H1 (cell line): ENCODE measurements at regions not wholly inside any gene's neighbourhood (a gene's known extent, or its start where the extent isn't known, plus 50 kb on each side); places are given as distances from the start of the nearest gene placed in this dataset.

ENCODE experiments used
- CTCF ChIA-PET: fragments of 300-600 bp; sonication (Branson Sonifier 250); formaldehyde crosslinking; loops from one replicate; lab custom pipeline; 2021; ENCODE audit not compliant: partially characterized antibody; lab: Charles Lee
- POLR2A ChIA-PET: fragments of 300-600 bp; sonication (Branson Sonifier 250); formaldehyde crosslinking; loops from one replicate; lab custom pipeline; 2021; ENCODE audit warnings: inconsistent platforms; ENCODE audit not compliant: partially characterized antibody; lab: Charles Lee
- DNase-seq, 2 experiments: peaks; one replicate each; pipeline versions ENCODE4 v3.0.0 to v3.0.0-alpha.2; 2010 to 2022; ENCODE audit warnings: low spot score in 2 of 2, low read depth in 1 of 2, mixed read lengths in 1 of 2
- FAIRE-seq: peaks from 2 replicates; lab custom pipeline; 2011; peaks lifted over from hg19 to GRCh38; lab: Jason Lieb, UNC
- H2AFZ ChIP-seq: 2 replicates; pipeline ENCODE4 v1.8.1; 2012; ENCODE audit warnings: low read length, inconsistent platforms
- H2AK5ac ChIP-seq: 2 replicates; pipeline ENCODE4 v1.6.1; 2013; ENCODE audit warnings: low read depth, low read length
- H2BK120ac ChIP-seq: replicated peaks from 2 replicates; pipeline ENCODE3; 2013; ENCODE audit warnings: low read depth, low read length, inconsistent platforms
- H2BK12ac ChIP-seq: 2 replicates; pipeline ENCODE4 v1.6.1; 2013; ENCODE audit warnings: low read depth, low read length
- H2BK15ac ChIP-seq: 2 replicates; pipeline ENCODE4 v1.6.1; 2013; ENCODE audit warnings: low read length
- H2BK20ac ChIP-seq: 2 replicates; pipeline ENCODE4 v1.6.1; 2013; ENCODE audit warnings: low read length
- H2BK5ac ChIP-seq: 2 replicates; pipeline ENCODE4 v1.6.1; 2013; ENCODE audit warnings: low read depth, low read length
- H3K14ac ChIP-seq: 2 replicates; pipeline ENCODE4 v1.6.1; 2013; ENCODE audit warnings: inconsistent platforms; ENCODE audit not compliant: insufficient read length
- H3K18ac ChIP-seq: 2 replicates; pipeline ENCODE4 v1.6.1; 2013; ENCODE audit warnings: low read length; ENCODE audit errors: extremely low read depth
- H3K23ac ChIP-seq: 2 replicates; pipeline ENCODE4 v1.6.1; 2013; ENCODE audit warnings: inconsistent platforms; ENCODE audit not compliant: insufficient read length
- H3K23me2 ChIP-seq: 2 replicates; pipeline ENCODE4 v1.6.1; 2013; ENCODE audit warnings: low read depth, low read length
- H3K27ac ChIP-seq: 2 replicates; pipeline ENCODE4 v1.6.1; 2011; ENCODE audit warnings: low read depth, low read length, inconsistent platforms
- H3K27me3 ChIP-seq, 4 experiments: replicated peaks in 1 of 4; 1 replicate in 1 of 4; 2 replicates in 3 of 4; pipeline versions ENCODE4 v1.6.1 to v1.8.1; 2011 to 2013; ENCODE audit warnings: low read length in 3 of 4, mild to moderate bottlenecking in 3 of 4, inconsistent platforms in 2 of 4, mixed read lengths in 2 of 4, moderate library complexity in 1 of 4; ENCODE audit not compliant: control insufficient read depth in 3 of 4, insufficient read depth in 3 of 4; ENCODE audit errors: extremely low read depth in 1 of 4
- H3K36me3 ChIP-seq, 4 experiments: 2 replicates each; pipeline versions ENCODE4 v1.6.1 to v1.8.1; 2011 to 2013; ENCODE audit warnings: mild to moderate bottlenecking in 4 of 4, low read length in 3 of 4, moderate library complexity in 2 of 4, control low read depth in 1 of 4, inconsistent platforms in 1 of 4; ENCODE audit not compliant: insufficient read depth in 4 of 4, control insufficient read depth in 2 of 4
- H3K4ac ChIP-seq: replicated peaks from 2 replicates; pipeline ENCODE3; 2013; ENCODE audit warnings: low read length, low read depth, mixed read lengths, inconsistent platforms; ENCODE audit not compliant: insufficient read length
- H3K4me1 ChIP-seq, 4 experiments: replicated peaks in 1 of 4; 1 replicate in 1 of 4; 2 replicates in 3 of 4; pipeline versions ENCODE4 v1.6.1 to v1.8.1; 2011 to 2013; ENCODE audit warnings: low read length in 3 of 4, inconsistent platforms in 2 of 4, mixed read lengths in 1 of 4; ENCODE audit not compliant: insufficient read depth in 4 of 4, control insufficient read depth in 3 of 4
- H3K4me2 ChIP-seq, 2 experiments: 2 replicates each; pipeline versions ENCODE4 v1.6.1 to v1.8.1; 2011 to 2013; ENCODE audit warnings: low read depth in 2 of 2, low read length in 2 of 2, control low read depth in 1 of 2, inconsistent platforms in 1 of 2, mild to moderate bottlenecking in 1 of 2; ENCODE audit not compliant: insufficient read depth in 1 of 2
- H3K4me3 ChIP-seq, 4 experiments: fragments of 200-600, 300-600 bp in 1 of 4; sonication (generic), shearing (Covaris generic), sonication (Bioruptor Twin) in 1 of 4; 2 replicates each; pipeline versions ENCODE4 v1.5.1 to v1.8.1; 2011 to 2016; ENCODE audit warnings: low read length in 4 of 4, low read depth in 3 of 4, control low read depth in 2 of 4, inconsistent platforms in 2 of 4, mild to moderate bottlenecking in 2 of 4, mixed read lengths in 1 of 4, moderate library complexity in 1 of 4; ENCODE audit not compliant: insufficient read depth in 2 of 4; ENCODE audit errors: extremely low read depth in 1 of 4
- H3K56ac ChIP-seq: replicated peaks from 2 replicates; pipeline ENCODE3; 2013; ENCODE audit warnings: low read depth, mild to moderate bottlenecking, mixed read lengths, low read length, inconsistent platforms; ENCODE audit not compliant: insufficient read length
- H3K79me1 ChIP-seq: 2 replicates; pipeline ENCODE4 v1.6.1; 2013; ENCODE audit warnings: low read depth, low read length, control low read depth
- H3K79me2 ChIP-seq, 2 experiments: 2 replicates each; pipeline versions ENCODE4 v1.6.1 to v1.8.1; 2012 to 2013; ENCODE audit warnings: low read length in 2 of 2, mild to moderate bottlenecking in 2 of 2, inconsistent platforms in 1 of 2; ENCODE audit not compliant: insufficient read depth in 2 of 2, control insufficient read depth in 1 of 2
- H3K9ac ChIP-seq, 4 experiments: replicated peaks in 1 of 4; 1 replicate in 1 of 4; 2 replicates in 3 of 4; pipeline versions ENCODE4 v1.6.1 to v1.8.1; 2011 to 2013; ENCODE audit warnings: low read depth in 3 of 4, low read length in 3 of 4, control low read depth in 2 of 4, mild to moderate bottlenecking in 2 of 4, moderate library complexity in 2 of 4, inconsistent platforms in 1 of 4; ENCODE audit errors: extremely low read depth in 1 of 4
- H3K9me3 ChIP-seq, 2 experiments: 2 replicates each; pipeline versions ENCODE4 v1.6.1 to v1.8.1; 2012 to 2013; ENCODE audit warnings: mild to moderate bottlenecking in 2 of 2, moderate library complexity in 2 of 2, control low read depth in 1 of 2, inconsistent platforms in 1 of 2, low read depth in 1 of 2, low read length in 1 of 2, mixed read lengths in 1 of 2; ENCODE audit not compliant: insufficient read depth in 2 of 2
- H4K20me1 ChIP-seq, 2 experiments: replicated peaks in 1 of 2; 2 replicates each; pipeline versions ENCODE3 to v1.8.1; 2011 to 2013; ENCODE audit warnings: inconsistent platforms in 2 of 2, low read length in 2 of 2, mild to moderate bottlenecking in 1 of 2; ENCODE audit not compliant: insufficient read depth in 2 of 2, control insufficient read depth in 1 of 2
- H4K5ac ChIP-seq: 2 replicates; pipeline ENCODE4 v1.6.1; 2013; ENCODE audit warnings: low read length, low read depth, mixed read lengths, inconsistent platforms; ENCODE audit not compliant: insufficient read length
- H4K8ac ChIP-seq: 2 replicates; pipeline ENCODE4 v1.8.0; 2013; ENCODE audit warnings: mild to moderate bottlenecking, moderate library complexity, low read length, inconsistent platforms; ENCODE audit not compliant: insufficient read depth; ENCODE audit errors: extremely low read depth
- H4K91ac ChIP-seq: replicated peaks from 2 replicates; pipeline ENCODE3; 2013; ENCODE audit warnings: low read length, mixed read lengths, inconsistent platforms; ENCODE audit not compliant: insufficient read length
- CBX8 ChIP-seq: fragments of 300-800, 300-1000 bp; sonication (generic); IDR thresholded peaks from 2 replicates; pipeline ENCODE4 v1.7.1; 2016; ENCODE audit warnings: low read depth, low read length, borderline replicate concordance
- CHD2 ChIP-seq: IDR thresholded peaks from 2 replicates; pipeline ENCODE4 v1.6.1; 2012; ENCODE audit warnings: low read length, improper control_type of control experiment
- EZH2 ChIP-seq: fragments of 200-600 bp; sonication (generic); IDR thresholded peaks from 2 replicates; pipeline ENCODE4 v1.7.1; 2012; ENCODE audit warnings: low read depth, mild to moderate bottlenecking, moderate library complexity, low read length, inconsistent platforms; ENCODE audit not compliant: severe bottlenecking
- JUN ChIP-seq: IDR thresholded peaks from 2 replicates; pipeline ENCODE4 v1.6.1; 2011; ENCODE audit warnings: low read depth, mild to moderate bottlenecking, improper control_type of control experiment, low read length
- NANOG ChIP-seq: IDR thresholded peaks from 2 replicates; pipeline ENCODE4 v1.6.1; 2011; ENCODE audit warnings: low read length, low read depth, mild to moderate bottlenecking, inconsistent platforms; ENCODE audit not compliant: insufficient read depth, poor library complexity, severe bottlenecking
- POLR2AphosphoS5 ChIP-seq: IDR thresholded peaks from 2 replicates; pipeline ENCODE4 v1.6.1; 2011; ENCODE audit warnings: low read depth, low read length
- SIRT6 ChIP-seq: IDR thresholded peaks from one replicate; pipeline ENCODE4 v1.7.1; 2012; ENCODE audit warnings: low read length, inconsistent platforms
- TAF1 ChIP-seq: IDR thresholded peaks from 2 replicates; pipeline ENCODE4 v1.6.1; 2011; ENCODE audit warnings: mild to moderate bottlenecking, low read depth, low read length
- WGBS, 2 experiments: shearing (Covaris generic) in 1 of 2; methylation state at CpG; one replicate each; pipeline versions ENCODE4 v1.1.6 to v1.1.7; 2013 to 2015; ENCODE audit warnings: low lambda C conversion rate in 2 of 2, mixed read lengths in 2 of 2, inconsistent platforms in 1 of 2, low coverage in 1 of 2, missing lambda C conversion rate in 1 of 2; ENCODE audit not compliant: insufficient replicate concordance in 2 of 2, insufficient coverage in 1 of 2, insufficient read length in 1 of 2; ENCODE audit errors: extremely low coverage in 1 of 2, missing lambda C conversion rate in 1 of 2; 5-methylcytosine and 5-hydroxymethylcytosine counted together

DNA sequence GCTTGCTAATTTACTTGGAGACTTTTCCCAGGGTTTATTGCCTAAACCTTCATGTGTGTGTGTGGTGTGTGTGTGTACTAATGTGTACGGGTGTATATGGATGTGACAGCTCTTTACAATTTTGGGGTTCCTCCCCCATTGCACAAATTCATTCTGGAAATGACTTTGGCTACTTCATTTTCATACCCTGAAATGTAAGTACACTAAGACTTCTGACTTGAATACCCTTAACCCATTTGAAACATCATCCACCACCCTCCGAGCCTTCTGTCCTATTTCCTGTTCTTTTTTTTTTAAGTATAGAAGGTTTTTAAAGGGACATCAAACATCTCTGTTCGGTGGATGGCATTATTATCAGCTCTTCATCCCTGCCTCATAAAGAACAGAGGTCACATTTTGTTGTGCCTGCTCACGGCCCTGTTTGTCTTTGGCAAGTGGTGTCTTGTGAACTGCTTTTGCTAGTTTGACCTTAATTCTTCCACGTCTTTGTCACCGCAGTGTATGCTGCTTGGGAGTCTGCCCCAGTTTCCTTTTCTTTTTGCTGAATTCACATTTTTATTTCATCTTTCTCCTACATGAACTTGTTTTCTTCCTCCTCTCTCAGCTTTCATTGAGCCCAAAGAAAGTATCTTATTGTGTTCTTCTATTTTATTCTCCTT, 228.3 kb downstream of the FOXO1 start:
- 86% methylated on average over 6 of the region's 6 CpGs; no CpG with 5 or more reads in 1 of the 2 experiments for WGBS, 2 experiments
- peaks cover 4 to 5% of the 10 kb centered on the region in 2 experiments; a peak in 1 of 4 replicates for H3K9me3 ChIP-seq
- TF ChIP-seq JUN (no peak), TAF1 (no peak), NANOG (no peak), POLR2AphosphoS5 (no peak), SIRT6 (no peak), CHD2 (no peak), EZH2 (no peak), CBX8 (no peak)
- no peak overlapping the region for H3K4me2 ChIP-seq
- no peak overlapping the region for H2AK5ac ChIP-seq
- no peaks in the 10 kb centered on the region for H3K23me2 ChIP-seq
- no peak overlapping the region for H3K18ac ChIP-seq
- CTCF ChIA-PET = interaction anchor here (0.6 to 0.7 kb wide), 2 partner anchors 166 to 416 kb away, joined by 3 read pairs; no protein-coding TSS in a partner anchor
- H3K79me1 ChIP-seq = no peaks in the 10 kb centered on the region
- no peak overlapping the region for H4K8ac ChIP-seq
- H3K27me3 ChIP-seq = no peaks in the 10 kb centered on the region
- no peak overlapping the region for H2BK15ac ChIP-seq
- H3K4me3 ChIP-seq = no peak overlapping the region
- H3K4me1 ChIP-seq = no peaks in the 10 kb centered on the region
- H3K27ac ChIP-seq = no peak overlapping the region
- H4K91ac ChIP-seq = no peak overlapping the region
- no peak overlapping the region for H3K23ac ChIP-seq
- H2AFZ ChIP-seq = no peak overlapping the region
- H3K79me2 ChIP-seq = no peaks in the 10 kb centered on the region
- no peak overlapping the region for H3K14ac ChIP-seq
- no peak for FAIRE-seq
- no peak overlapping the region for H2BK20ac ChIP-seq
- DNase-seq = no peak
- no peak overlapping the region for H2BK5ac ChIP-seq
- H2BK120ac ChIP-seq = no peak overlapping the region
- H3K9ac ChIP-seq = no peak overlapping the region
- H4K20me1 ChIP-seq = no peaks in the 10 kb centered on the region
- no peak overlapping the region for H4K5ac ChIP-seq
- POLR2A ChIA-PET = no interaction called here
- H2BK12ac ChIP-seq = no peak overlapping the region
- H3K36me3 ChIP-seq = no peaks in the 10 kb centered on the region
- no peak overlapping the region for H3K4ac ChIP-seq
- no peak overlapping the region for H3K56ac ChIP-seq
